IPS DF 19.7 (cell line): ENCODE measurements at regions not wholly inside any gene's neighbourhood (a gene's known extent, or its start where the extent isn't known, plus 50 kb on each side); places are given as distances from the start of the nearest gene placed in this dataset.

ENCODE experiments used
- DNase-seq: peaks from one replicate; pipeline ENCODE4 v3.0.0-alpha.2; 2013; ENCODE audit warnings: low read depth, low spot score

- no peak for DNase-seq
Observed at GRCh38 chr6:67411036-67411435, 1224.0 kb upstream of the ADGRB3 start.

GRCh38 chr6:67394254-67394653 is 1240.8 kb upstream of the ADGRB3 start:
- DNase-seq, result no peak

GRCh38 chr6:67393356-67393755 is 1241.7 kb upstream of the ADGRB3 start:
- no peak for DNase-seq

GRCh38 chr6:67391955-67392354 is 1243.1 kb upstream of the ADGRB3 start:
- DNase-seq, result no peak

- no peak for DNase-seq
Observed at GRCh38 chr6:67369679-67370078, 1265.4 kb upstream of the ADGRB3 start.

GRCh38 chr6:67362976-67363375 is 1272.1 kb upstream of the ADGRB3 start:
- DNase-seq, result no peak

GRCh38 chr6:67361264-67361663 is 1273.8 kb upstream of the ADGRB3 start:
- DNase-seq, result no peak

- DNase-seq, result no peak
Observed at GRCh38 chr6:67358241-67358640, 1276.8 kb upstream of the ADGRB3 start.

- no peak for DNase-seq
Observed at GRCh38 chr6:67353861-67354260, 1281.2 kb upstream of the ADGRB3 start.

GRCh38 chr6:67352717-67353116 is 1282.4 kb upstream of the ADGRB3 start:
- DNase-seq, result no peak

GRCh38 chr6:67350729-67351128 is 1284.4 kb upstream of the ADGRB3 start:
- no peak for DNase-seq

GRCh38 chr6:67345946-67346345 is 1289.1 kb upstream of the ADGRB3 start:
- DNase-seq, result no peak

GRCh38 chr6:67336014-67336413 is 1299.1 kb upstream of the ADGRB3 start:
- DNase-seq, result no peak

GRCh38 chr6:67331304-67331703 is 1303.8 kb upstream of the ADGRB3 start:
- no peak for DNase-seq

- no peak for DNase-seq
Observed at GRCh38 chr6:67328269-67328668, 1306.8 kb upstream of the ADGRB3 start.

- DNase-seq, result no peak
Observed at GRCh38 chr6:67300430-67301040, 1334.5 kb upstream of the ADGRB3 start.

- no peak for DNase-seq
Observed at GRCh38 chr6:67292169-67292568, 1342.9 kb upstream of the ADGRB3 start.

GRCh38 chr6:67287566-67287965 is 1347.5 kb upstream of the ADGRB3 start:
- DNase-seq, result no peak

GRCh38 chr6:67285770-67286495 is 1349.1 kb upstream of the ADGRB3 start:
- no peak for DNase-seq

GRCh38 chr6:67277312-67277711 is 1357.8 kb upstream of the ADGRB3 start:
- DNase-seq, result no peak

GRCh38 chr6:67265996-67266921 is 1368.8 kb upstream of the ADGRB3 start:
- no peak for DNase-seq

- no peak for DNase-seq
Observed at GRCh38 chr6:67252663-67253062, 1382.4 kb upstream of the ADGRB3 start.
